GM23248 (cell line): ENCODE measurements at regions not wholly inside any gene's neighbourhood (a gene's known extent, or its start where the extent isn't known, plus 50 kb on each side); places are given as distances from the start of the nearest gene placed in this dataset.

Experiments used
- DNase-seq: peaks from one replicate; pipeline ENCODE4 v3.0.0-alpha.2; 2015
- H2AFZ ChIP-seq: fragments of 200-600 bp; sonication (generic); 2 replicates; pipeline ENCODE4 v1.6.1; 2016; ENCODE audit warnings: antibody characterized with exemption
- H3F3A ChIP-seq: fragments of 200-600 bp; sonication (generic); 2 replicates; pipeline ENCODE4 v1.6.1; 2016; ENCODE audit warnings: mild to moderate bottlenecking, antibody characterized with exemption, mixed run types; ENCODE audit not compliant: insufficient read depth
- H3K27ac ChIP-seq: fragments of 200-600 bp; sonication (generic); 2 replicates; pipeline ENCODE4 v1.5.1; 2016; ENCODE audit warnings: mild to moderate bottlenecking
- H3K27me3 ChIP-seq: fragments of 200-600 bp; sonication (generic); replicated peaks from 2 replicates; pipeline ENCODE4 v1.6.1; 2016; ENCODE audit warnings: mild to moderate bottlenecking; ENCODE audit not compliant: insufficient read depth
- H3K36me3 ChIP-seq: fragments of 200-600 bp; sonication (generic); 2 replicates; pipeline ENCODE4 v1.6.1; 2016; ENCODE audit warnings: low read depth, mild to moderate bottlenecking
- H3K4me1 ChIP-seq: fragments of 200-600 bp; sonication (generic); 2 replicates; pipeline ENCODE4 v1.6.1; 2016; ENCODE audit warnings: mild to moderate bottlenecking; ENCODE audit not compliant: insufficient read depth
- H3K4me2 ChIP-seq: fragments of 200-600 bp; sonication (generic); one replicate; pipeline ENCODE4 v1.6.1; 2016; ENCODE audit warnings: mild to moderate bottlenecking; ENCODE audit not compliant: unreplicated experiment
- H3K4me3 ChIP-seq: fragments of 200-600 bp; sonication (generic); 2 replicates; pipeline ENCODE4 v1.5.1; 2016; ENCODE audit warnings: mild to moderate bottlenecking
- H3K79me2 ChIP-seq: fragments of 200-600 bp; sonication (generic); 2 replicates; pipeline ENCODE4 v1.6.1; 2016; ENCODE audit warnings: mild to moderate bottlenecking; ENCODE audit not compliant: insufficient read depth
- H3K9ac ChIP-seq: fragments of 200-600 bp; sonication (generic); 2 replicates; pipeline ENCODE4 v1.6.1; 2016; ENCODE audit warnings: mild to moderate bottlenecking
- H3K9me2 ChIP-seq: fragments of 200-600 bp; sonication (generic); 2 replicates; pipeline ENCODE4 v1.6.1; 2016; ENCODE audit warnings: mixed run types, mild to moderate bottlenecking, moderate library complexity; ENCODE audit not compliant: insufficient read depth
- H3K9me3 ChIP-seq: fragments of 200-600 bp; sonication (generic); one replicate; pipeline ENCODE4 v1.6.1; 2017; ENCODE audit warnings: low read depth
- H4K20me1 ChIP-seq: fragments of 200-600 bp; sonication (generic); 2 replicates; pipeline ENCODE4 v1.6.0; 2016; ENCODE audit not compliant: insufficient read depth
- EZH2 ChIP-seq: fragments of 200-600 bp; sonication (generic); IDR thresholded peaks from 2 replicates; pipeline ENCODE4 v1.6.1; 2018; ENCODE audit warnings: antibody characterized with exemption, mild to moderate bottlenecking; ENCODE audit not compliant: insufficient read depth, poor library complexity, severe bottlenecking
- EZH2phosphoT487 ChIP-seq: fragments of 200-600 bp; sonication (generic); IDR thresholded peaks from 2 replicates; pipeline ENCODE4 v1.6.1; 2018; ENCODE audit warnings: antibody characterized with exemption, moderate library complexity, mild to moderate bottlenecking, low read depth; ENCODE audit not compliant: insufficient read depth
- WGBS, 2 experiments: methylation state at CpG; one replicate each; pipeline ENCODE4 v1.1.6; 2015 to 2017; ENCODE audit warnings: low lambda C conversion rate in 2 of 2, low coverage in 1 of 2; ENCODE audit errors: missing lambda C conversion rate in 2 of 2; 5-methylcytosine and 5-hydroxymethylcytosine counted together
- in situ Hi-C: fragments of 300-500 bp; cut with MboI; formaldehyde crosslinking; loops from 2 replicates; pipeline ENCODE4 v1.15.0; 2020

- Histone ChIP-seq H3K9me3 (no peaks in the 10 kb centered on the region), H3K27ac (no peak overlapping the region), H3K27me3 (no peaks in the 10 kb centered on the region; the same call in 1 of the 2 replicates), H3K9ac (no peak overlapping the region), H2AFZ (no peak overlapping the region), H3K79me2 (no peaks in the 10 kb centered on the region), H3K4me3 (no peak overlapping the region), H4K20me1 (no peaks in the 10 kb centered on the region), H3K36me3 (no peaks in the 10 kb centered on the region), H3K4me1 (no peaks in the 10 kb centered on the region), H3K4me2 (no peak overlapping the region), H3K9me2 (no peaks in the 10 kb centered on the region), H3F3A (no peaks in the 10 kb centered on the region)
- TF ChIP-seq EZH2 (no peak), EZH2phosphoT487 (no peak)
- WGBS, 2 experiments, result 3 to 4% methylated on average over 2 of the region's 2 CpGs
- in situ Hi-C loops, result no loop called here
- no peak for DNase-seq
Observed at GRCh38 chr19:30762651-30763050, 390.5 kb downstream of the ZNF536 start.

- no peak overlapping the region for H3K4me2 ChIP-seq
- H3K4me3 ChIP-seq, result no peak overlapping the region
- H3K27ac ChIP-seq, result no peak overlapping the region
- H3K27me3 ChIP-seq, result no peaks in the 10 kb centered on the region; the same call in 1 of the 2 replicates
- H3K79me2 ChIP-seq, result no peaks in the 10 kb centered on the region
- H3K36me3 ChIP-seq, result no peaks in the 10 kb centered on the region
- TF ChIP-seq EZH2 (no peak), EZH2phosphoT487 (no peak)
- no peak overlapping the region for H2AFZ ChIP-seq
- in situ Hi-C loops, result no loop called here
- no peaks in the 10 kb centered on the region for H3K9me2 ChIP-seq
- H3K9me3 ChIP-seq, result no peaks in the 10 kb centered on the region
- H3F3A ChIP-seq, result no peaks in the 10 kb centered on the region
- H3K4me1 ChIP-seq, result no peaks in the 10 kb centered on the region
- WGBS, 2 experiments, result 65 to 74% methylated on average over 6 of the region's 6 CpGs
- H4K20me1 ChIP-seq, result no peaks in the 10 kb centered on the region
- H3K9ac ChIP-seq, result no peak overlapping the region
- DNase-seq, result no peak
Observed at GRCh38 chr19:30760014-30760413, 387.8 kb downstream of the ZNF536 start.

- Histone ChIP-seq H4K20me1 (no peaks in the 10 kb centered on the region), H3K27ac (no peak overlapping the region), H3K79me2 (no peaks in the 10 kb centered on the region), H3K9ac (no peak overlapping the region), H3K36me3 (no peaks in the 10 kb centered on the region), H3K9me3 (no peaks in the 10 kb centered on the region), H3K4me2 (no peak overlapping the region), H3F3A (no peaks in the 10 kb centered on the region), H2AFZ (no peak overlapping the region), H3K4me1 (no peaks in the 10 kb centered on the region), H3K9me2 (no peaks in the 10 kb centered on the region), H3K4me3 (no peak overlapping the region), H3K27me3 (no peaks in the 10 kb centered on the region; the same call in 1 of the 2 replicates)
- DNase-seq, result no peak
- 50 to 52% methylated on average over 5 of the region's 5 CpGs for WGBS, 2 experiments
- in situ Hi-C loops, result no loop called here
- TF ChIP-seq EZH2 (no peak), EZH2phosphoT487 (no peak)
Observed at GRCh38 chr19:30757837-30758617, 385.8 kb downstream of the ZNF536 start.

GRCh38 chr19:30757104-30757836, 385.1 kb downstream of the ZNF536 start:
- TF ChIP-seq EZH2phosphoT487 (no peak), EZH2 (no peak)
- H4K20me1 ChIP-seq, result no peaks in the 10 kb centered on the region
- H3K27ac ChIP-seq, result no peak overlapping the region
- no peak overlapping the region for H3K4me2 ChIP-seq
- H3K79me2 ChIP-seq, result no peaks in the 10 kb centered on the region
- H2AFZ ChIP-seq, result no peak overlapping the region
- H3F3A ChIP-seq, result no peaks in the 10 kb centered on the region
- no peaks in the 10 kb centered on the region for H3K27me3 ChIP-seq
- H3K9me3 ChIP-seq, result no peaks in the 10 kb centered on the region
- no peak overlapping the region for H3K9ac ChIP-seq
- no peak overlapping the region for H3K4me3 ChIP-seq
- DNase-seq, result no peak
- no peaks in the 10 kb centered on the region for H3K36me3 ChIP-seq
- H3K9me2 ChIP-seq, result no peaks in the 10 kb centered on the region
- in situ Hi-C loops, result no loop called here
- no peaks in the 10 kb centered on the region for H3K4me1 ChIP-seq
- 31 to 34% methylated on average over 10 of the region's 10 CpGs for WGBS, 2 experiments
